DMS114 treated with DMSO at 0.1 percent for 48 hours (cell line): ENCODE measurements at regions not wholly inside any gene's neighbourhood (a gene's known extent, or its start where the extent isn't known, plus 50 kb on each side); places are given as distances from the start of the nearest gene placed in this dataset.

ENCODE experiments used
- DNase-seq: peaks from one replicate; lab custom pipeline; 2025; ENCODE audit not compliant: unreplicated experiment; lab: John Stamatoyannopoulos, UW

- DNase-seq: no peak
Measured at GRCh38 chr2:58951722-58952121, 710.6 kb upstream of the FANCL start.

GRCh38 chr2:58950795-58951462 is 709.8 kb upstream of the FANCL start:
- no peak for DNase-seq

- DNase-seq: no peak
Measured at GRCh38 chr2:58939388-58939787, 698.3 kb upstream of the FANCL start.

GRCh38 chr2:58938988-58939387 is 697.9 kb upstream of the FANCL start:
- DNase-seq: no peak

GRCh38 chr2:58932801-58933200 is 691.7 kb upstream of the FANCL start:
- no peak for DNase-seq

GRCh38 chr2:58930537-58930936 is 689.4 kb upstream of the FANCL start:
- no peak for DNase-seq

GRCh38 chr2:58928973-58929372 is 687.8 kb upstream of the FANCL start:
- no peak for DNase-seq

- no peak for DNase-seq
Measured at GRCh38 chr2:58928391-58928790, 687.3 kb upstream of the FANCL start.

- no peak for DNase-seq
Measured at GRCh38 chr2:58926112-58926511, 685.0 kb upstream of the FANCL start.

- DNase-seq: no peak
Measured at GRCh38 chr2:58925676-58926081, 684.6 kb upstream of the FANCL start.

GRCh38 chr2:58923869-58924268 is 682.7 kb upstream of the FANCL start:
- no peak for DNase-seq

- no peak for DNase-seq
Measured at GRCh38 chr2:58922245-58922644, 681.1 kb upstream of the FANCL start.

GRCh38 chr2:58921676-58922075 is 680.6 kb upstream of the FANCL start:
- no peak for DNase-seq

GRCh38 chr2:58920001-58920400 is 678.9 kb upstream of the FANCL start:
- no peak for DNase-seq

GRCh38 chr2:58919316-58919715 is 678.2 kb upstream of the FANCL start:
- DNase-seq: no peak

GRCh38 chr2:58918141-58918540 is 677.0 kb upstream of the FANCL start:
- no peak for DNase-seq

GRCh38 chr2:58917596-58917995 is 676.5 kb upstream of the FANCL start:
- DNase-seq: no peak

- no peak for DNase-seq
Measured at GRCh38 chr2:58916063-58916462, 674.9 kb upstream of the FANCL start.

- DNase-seq: no peak
Measured at GRCh38 chr2:58914733-58915505, 673.8 kb upstream of the FANCL start.

GRCh38 chr2:58913082-58913726 is 672.1 kb upstream of the FANCL start:
- no peak for DNase-seq

GRCh38 chr2:58911877-58912276 is 670.8 kb upstream of the FANCL start:
- DNase-seq: no peak

GRCh38 chr2:58908501-58909154 is 667.5 kb upstream of the FANCL start:
- DNase-seq: no peak
